ENCODE measurements at regions not wholly inside any gene's neighbourhood (a gene's known extent, or its start where the extent isn't known, plus 50 kb on each side); places are given as distances from the start of the nearest gene placed in this dataset.

DNA sequence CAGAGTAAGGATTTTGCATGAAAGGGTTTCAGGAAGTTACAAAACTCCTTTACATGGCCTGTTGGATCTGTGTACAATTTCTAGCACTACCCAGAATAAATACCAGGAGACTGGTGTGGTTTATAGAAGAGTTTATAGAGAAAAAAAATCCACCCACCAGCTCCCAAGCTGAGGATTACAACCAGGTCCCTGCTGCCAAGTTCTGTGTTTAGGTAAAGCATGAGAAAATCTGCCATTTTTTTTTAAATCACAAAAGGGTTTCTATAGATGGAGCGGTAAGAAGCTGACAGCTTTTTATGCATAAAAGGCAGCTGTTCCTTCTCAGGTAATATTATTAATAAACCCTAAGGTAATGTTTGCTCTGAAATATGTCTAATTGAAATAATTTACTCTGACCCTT is 545.4 kb upstream of the ZEB2 start:
- H3K9me3 ChIP-seq (ENCODE audit: control insufficient read depth, insufficient read depth, low read depth, low read length): no peaks in the 10 kb centered on the region
- ChIA-PET POLR2A (no interaction called here), CTCF (interaction anchor here (0.6 kb wide), 1 partner anchor 15 kb away, joined by 5 read pairs; no protein-coding TSS in a partner anchor)
- no peak overlapping the region for H3K27ac ChIP-seq (ENCODE audit: extremely low read depth, low read depth, low read length)
- H3K36me3 ChIP-seq (ENCODE audit: control insufficient read depth in 2 of 2, insufficient read depth in 1 of 2, low read length in 2 of 2): no peaks in the 10 kb centered on the region
- TF ChIP-seq ZNF214 (tag by site-specific recombination; IDR thresholded peaks at IDR 0.05; ENCODE audit: borderline replicate concordance) (no peak), GLI2 (tag by site-specific recombination; IDR thresholded peaks at IDR 0.05; ENCODE audit: borderline replicate concordance, low read depth) (no peak), ZNF777 (tag by site-specific recombination; IDR thresholded peaks at IDR 0.05; ENCODE audit: borderline replicate concordance) (no peak), ZNF354C (tag by site-specific recombination; IDR thresholded peaks at IDR 0.05; ENCODE audit: borderline replicate concordance, low read depth) (no peak), KLF8 (tag by site-specific recombination; IDR thresholded peaks at IDR 0.05) (no peak), ZNF404 (tag by site-specific recombination; IDR thresholded peaks at IDR 0.05) (no peak), YY2 (tag by site-specific recombination; IDR thresholded peaks at IDR 0.05) (no peak), ZNF654 (tag by site-specific recombination; IDR thresholded peaks at IDR 0.05; ENCODE audit: low read depth) (no peak), ZNF239 (tag by site-specific recombination; IDR thresholded peaks at IDR 0.05) (no peak), ZNF280C (tag by site-specific recombination; IDR thresholded peaks at IDR 0.05) (no peak)
- TF ChIP-seq, protein P1, sequence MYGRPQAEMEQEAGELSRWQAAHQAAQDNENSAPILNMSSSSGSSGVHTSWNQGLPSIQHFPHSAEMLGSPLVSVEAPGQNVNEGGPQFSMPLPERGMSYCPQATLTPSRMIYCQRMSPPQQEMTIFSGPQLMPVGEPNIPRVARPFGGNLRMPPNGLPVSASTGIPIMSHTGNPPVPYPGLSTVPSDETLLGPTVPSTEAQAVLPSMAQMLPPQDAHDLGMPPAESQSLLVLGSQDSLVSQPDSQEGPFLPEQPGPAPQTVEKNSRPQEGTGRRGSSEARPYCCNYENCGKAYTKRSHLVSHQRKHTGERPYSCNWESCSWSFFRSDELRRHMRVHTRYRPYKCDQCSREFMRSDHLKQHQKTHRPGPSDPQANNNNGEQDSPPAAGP (tag by site-specific recombination; IDR thresholded peaks at IDR 0.05): no peak
- no peak overlapping the region for H3K4me3 ChIP-seq (ENCODE audit: low read depth, low read length)
- no peaks in the 10 kb centered on the region for H3K4me1 ChIP-seq (ENCODE audit: control insufficient read depth, insufficient read depth, low read length)

DNA sequence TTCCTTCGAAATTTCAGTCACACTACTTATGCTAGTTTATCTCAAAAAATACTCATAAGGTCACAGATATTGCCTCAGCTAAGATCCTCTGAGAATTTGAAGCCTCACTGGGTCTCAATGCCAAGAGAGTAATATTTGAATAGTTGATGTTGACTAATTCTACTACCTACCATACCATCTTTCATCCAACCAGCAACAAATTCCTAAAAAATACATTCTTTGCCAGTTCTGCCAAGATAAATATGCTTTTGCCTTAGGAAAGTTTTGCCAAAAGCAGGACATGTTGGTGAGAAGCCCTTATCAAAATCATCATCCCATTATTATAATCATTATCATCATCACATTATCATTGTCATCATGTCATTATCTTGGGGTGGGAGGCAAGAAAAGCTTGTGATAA is 544.6 kb upstream of the ZEB2 start:
- no peak overlapping the region for H3K4me3 ChIP-seq (ENCODE audit: low read depth, low read length)
- H3K27ac ChIP-seq (ENCODE audit: extremely low read depth, low read depth, low read length): no peak overlapping the region
- CTCF ChIA-PET: no interaction called here
- TF ChIP-seq ZNF558 (tag by site-specific recombination; IDR thresholded peaks at IDR 0.05) (no peak), ZNF776 (tag by site-specific recombination; IDR thresholded peaks at IDR 0.05; ENCODE audit: borderline replicate concordance) (no peak), MZF1 (tag by site-specific recombination; IDR thresholded peaks at IDR 0.05; ENCODE audit: borderline replicate concordance) (no peak), ZNF548 (tag by site-specific recombination; IDR thresholded peaks at IDR 0.05) (no peak), ZNF169 (tag by site-specific recombination; IDR thresholded peaks at IDR 0.05) (no peak), REPIN1 (tag by site-specific recombination; IDR thresholded peaks at IDR 0.05; ENCODE audit: low read depth) (no peak), SP3 (tag by site-specific recombination; IDR thresholded peaks at IDR 0.05) (no peak), AEBP2 (tag by site-specific recombination; IDR thresholded peaks at IDR 0.05; ENCODE audit: borderline replicate concordance) (no peak), ZNF239 (tag by site-specific recombination; IDR thresholded peaks at IDR 0.05) (no peak), ZXDB (tag by site-specific recombination; IDR thresholded peaks at IDR 0.05) (no peak), ZNF394 (tag by site-specific recombination; IDR thresholded peaks at IDR 0.05; ENCODE audit: borderline replicate concordance) (no peak), ZNF777 (tag by site-specific recombination; IDR thresholded peaks at IDR 0.05; ENCODE audit: borderline replicate concordance) (no peak)
- no peaks in the 10 kb centered on the region for H3K36me3 ChIP-seq (ENCODE audit: control insufficient read depth in 2 of 2, insufficient read depth in 1 of 2, low read length in 2 of 2)
- no peaks in the 10 kb centered on the region for H3K9me3 ChIP-seq (ENCODE audit: control insufficient read depth, insufficient read depth, low read depth, low read length)
- POLR2A ChIA-PET: no interaction called here
- no peaks in the 10 kb centered on the region for H3K4me1 ChIP-seq (ENCODE audit: control insufficient read depth, insufficient read depth, low read length)

All from HEK293 (cell line).